Posterior cingulate gyrus (tissue), 11 donors: ENCODE measurements at regions not wholly inside any gene's neighbourhood (a gene's known extent, or its start where the extent isn't known, plus 50 kb on each side); places are given as distances from the start of the nearest gene placed in this dataset.
"Not testable (repeated sequence)": the region's sequence is repeated elsewhere in the genome, so short reads cannot be mapped to it uniquely, and the experiment has no call there.

Source experiments
- DNase-seq, 10 donors: peaks; one replicate each; pipeline versions ENCODE4 v3.0.0 to v3.0.0-alpha.2; 2020 to 2021; ENCODE audit warnings: mixed read lengths in 3 of 10
- intact Hi-C: fragments of 100-400 bp; cut with DNase I; formaldehyde crosslinking; loops from one replicate; pipeline ENCODE4 v1.15.1; 2023

GRCh38 chr16:85533593-85533992 lies 79.5 kb upstream of the GSE1 start:
- intact Hi-C loops, DNase-seq: not testable (repeated sequence)

GRCh38 chr16:85534536-85535351 lies 78.4 kb upstream of the GSE1 start:
- intact Hi-C loops: no loop called here
- DNase-seq: peak in 1 of 10 donors; percentile 57

- peak in 2 of 10 donors; percentile 33 to 66 for DNase-seq
- intact Hi-C loops: no loop called here
Measured at GRCh38 chr16:85535352-85536072, 77.6 kb upstream of the GSE1 start.

DNA sequence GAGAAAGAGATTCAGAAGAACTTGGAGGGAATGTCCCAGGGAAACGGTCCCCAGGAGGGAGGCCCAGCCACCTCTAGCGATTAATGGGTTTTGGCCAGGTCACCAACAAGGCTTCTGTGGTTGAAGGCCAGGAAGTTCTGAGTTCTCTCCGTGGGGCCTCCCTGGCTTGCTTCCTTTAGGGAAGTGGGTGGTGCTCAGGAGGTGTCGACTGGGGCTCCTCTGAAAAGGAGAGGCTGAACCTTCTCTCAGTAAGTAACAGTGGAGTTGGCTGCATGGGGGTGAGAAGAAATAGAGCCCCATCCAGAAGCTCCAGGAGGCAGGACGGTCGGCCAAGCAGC lies 77.1 kb upstream of the GSE1 start:
- intact Hi-C loops: no loop called here
- DNase-seq: no peak

GRCh38 chr16:85536411-85537330 lies 76.5 kb upstream of the GSE1 start:
- peak in 1 of 10 donors; percentile 86 for DNase-seq

GRCh38 chr16:85537331-85537788 lies 75.8 kb upstream of the GSE1 start:
- DNase-seq: peak in 1 of 10 donors; percentile 65
- intact Hi-C loops: no loop called here

More at GRCh38 chr16:85536411-85537330, 76.5 kb upstream of the GSE1 start:
- intact Hi-C loops: no loop called here

DNA sequence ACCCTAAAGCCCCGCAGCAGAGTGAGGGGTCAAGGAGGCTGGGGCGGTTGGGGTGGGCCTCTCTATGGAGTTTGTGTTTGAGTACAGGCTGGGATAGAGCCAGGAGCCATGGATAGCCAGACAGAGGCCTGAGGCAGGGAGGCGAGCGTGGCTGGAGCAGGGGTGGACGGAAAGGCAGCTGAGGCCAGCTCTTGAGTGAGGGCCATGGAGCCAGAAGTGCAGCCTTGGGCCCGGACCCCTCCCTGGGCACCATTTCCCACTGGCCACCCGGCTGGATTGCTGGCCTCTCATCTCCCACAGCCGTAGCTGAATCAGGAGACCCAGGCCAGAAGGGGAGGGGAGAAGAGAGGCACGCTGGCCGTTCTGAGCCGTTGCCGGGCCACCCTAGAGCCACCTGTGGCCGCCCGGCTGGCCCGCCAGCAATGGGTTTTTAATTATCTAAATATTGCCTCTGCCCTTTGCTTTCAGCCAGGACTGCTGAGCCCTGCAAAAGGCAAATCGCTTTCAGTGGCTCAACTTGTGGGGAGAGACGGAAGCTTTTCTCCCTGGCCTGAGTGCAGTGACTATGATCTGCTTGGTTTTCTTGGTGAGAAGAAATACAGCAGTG lies 75.2 kb upstream of the GSE1 start:
- intact Hi-C loops: no loop called here

GRCh38 chr16:85539084-85539483 lies 74.0 kb upstream of the GSE1 start:
- intact Hi-C loops: no loop called here
- DNase-seq: peak in 2 of 10 donors; percentile 75 to 77

More for the DNA sequence above, 75.2 kb upstream of the GSE1 start:
- peak in 1 of 10 donors; percentile 58 for DNase-seq

GRCh38 chr16:85539629-85540291 lies 73.4 kb upstream of the GSE1 start:
- intact Hi-C loops: no loop called here
- DNase-seq: no peak

GRCh38 chr16:85541181-85541580 lies 71.9 kb upstream of the GSE1 start:
- DNase-seq: peak in 1 of 10 donors; percentile 73
- intact Hi-C loops: no loop called here

GRCh38 chr16:85541619-85541979 lies 71.5 kb upstream of the GSE1 start:
- no peak for DNase-seq
- intact Hi-C loops: no loop called here

- intact Hi-C loops: no loop called here
- DNase-seq: peak in 2 of 10 donors; percentile 81 to 86
Measured at GRCh38 chr16:85541980-85542900, 70.9 kb upstream of the GSE1 start.

DNA sequence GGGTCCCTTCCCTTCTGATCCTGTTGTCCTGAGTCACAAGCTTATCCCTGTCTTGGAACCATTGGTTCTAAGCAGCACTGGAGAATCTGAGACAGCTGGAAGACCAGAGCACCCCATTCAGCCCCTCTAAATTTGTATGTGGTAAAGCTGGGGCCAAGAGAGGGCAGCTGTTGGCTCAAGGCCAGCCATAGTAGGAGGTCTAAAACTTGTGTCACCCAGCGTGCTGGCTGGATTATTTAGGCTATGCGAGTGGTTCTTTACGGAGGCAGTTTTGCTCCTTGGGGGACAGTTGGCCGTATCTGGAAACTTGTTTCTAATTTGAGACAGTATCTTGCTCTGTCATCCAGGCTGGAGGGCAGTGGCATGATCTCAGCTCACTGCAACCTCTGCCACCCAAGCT lies 69.6 kb upstream of the GSE1 start:
- DNase-seq: no peak

GRCh38 chr16:85544016-85544415 lies 69.1 kb upstream of the GSE1 start:
- intact Hi-C loops: no loop called here
- DNase-seq: no peak

More for the DNA sequence above, 69.6 kb upstream of the GSE1 start:
- intact Hi-C loops: no loop called here

DNA sequence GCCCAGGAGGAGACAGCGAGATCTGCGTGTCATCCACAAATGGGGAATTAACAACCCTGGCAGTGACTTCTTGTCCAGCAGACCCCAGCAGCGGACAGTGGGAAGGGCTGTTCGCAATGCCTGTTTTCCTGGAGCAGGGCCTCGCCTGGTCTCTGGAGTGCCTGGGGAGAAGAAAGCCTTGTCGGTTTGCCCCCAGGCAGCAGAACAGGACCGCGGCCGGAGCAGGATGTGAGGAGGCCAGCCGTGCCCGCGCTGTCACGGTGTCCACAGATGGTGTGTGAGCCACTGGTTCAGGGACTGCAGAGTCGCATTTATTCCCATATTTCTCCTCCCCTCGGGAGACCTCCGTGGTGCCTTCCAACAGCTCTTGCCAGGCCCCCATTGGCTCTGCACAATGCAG lies 68.5 kb upstream of the GSE1 start:
- no peak for DNase-seq
- intact Hi-C loops: no loop called here

- DNase-seq: no peak
- intact Hi-C loops: no loop called here
Measured at GRCh38 chr16:85545227-85545818, 67.8 kb upstream of the GSE1 start.

GRCh38 chr16:85546585-85547447 lies 66.3 kb upstream of the GSE1 start:
- intact Hi-C loops: no loop called here
- DNase-seq: no peak
